ENCODE measurements at regions not wholly inside any gene's neighbourhood (a gene's known extent, or its start where the extent isn't known, plus 50 kb on each side); places are given as distances from the start of the nearest gene placed in this dataset.

DNA sequence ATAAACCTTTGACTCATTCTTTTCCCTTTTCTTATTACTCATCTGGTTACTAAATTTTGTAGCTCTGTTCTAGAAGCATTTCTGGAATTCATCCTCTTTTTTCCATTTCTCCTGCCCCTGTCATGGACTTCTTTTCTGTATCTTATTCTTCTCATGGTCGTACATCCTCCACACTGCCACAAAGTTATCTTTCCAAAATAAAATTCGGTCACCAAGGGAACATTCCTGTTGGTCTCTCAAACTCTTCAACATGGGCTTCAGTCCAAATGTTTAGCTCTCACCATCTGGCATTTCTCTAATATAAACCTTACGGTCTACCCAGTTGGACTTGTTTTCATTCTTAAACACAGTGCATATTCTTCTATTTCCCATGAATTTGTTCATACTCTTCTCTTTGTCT is 428.8 kb upstream of the ID4 start:
- no peak overlapping the region for H3K56ac ChIP-seq (ENCODE audit: extremely low read depth, insufficient read depth, low read length)
- H4K20me1 ChIP-seq (ENCODE audit: insufficient read depth, low read length), result no peaks in the 10 kb centered on the region
- peaks cover 4% of the 10 kb centered on the region for H3K9me3 ChIP-seq (ENCODE audit: control insufficient read depth, insufficient read depth, low read length)
- no peak overlapping the region for H3K4me3 ChIP-seq (ENCODE audit: insufficient read depth, low read depth, low read length)
- H2AK5ac ChIP-seq (ENCODE audit: low read depth, low read length), result no peak overlapping the region
- intact Hi-C loops (cut with micrococcal nuclease), result no loop called here
- 15% methylated on average over 3 of the region's 3 CpGs; no CpG with 5 or more reads in 1 of the 2 experiments for WGBS, 2 experiments (ENCODE audit: extremely low coverage in 2 of 2, insufficient read length in 1 of 2)
- H3K4me2 ChIP-seq (ENCODE audit: low read depth, low read length), result no peak overlapping the region
- H3K27ac ChIP-seq (ENCODE audit: insufficient read depth, low read length), result no peak overlapping the region
- H2BK15ac ChIP-seq (ENCODE audit: low read depth, low read length), result no peak overlapping the region
- ChIA-PET POLR2A (ENCODE audit: unreplicated experiment) (no interaction called here), CTCF (no interaction called here)
- H3K9me1 ChIP-seq (ENCODE audit: insufficient read depth, low read length), result no peaks in the 10 kb centered on the region
- H4K5ac ChIP-seq (ENCODE audit: low read depth, low read length), result no peak overlapping the region
- no peak overlapping the region for H2BK20ac ChIP-seq (ENCODE audit: low read depth, low read length)
- H3K18ac ChIP-seq (ENCODE audit: low read depth, low read length), result no peak overlapping the region
- H3K9ac ChIP-seq (ENCODE audit: low read depth, low read length), result no peak overlapping the region
- no peaks in the 10 kb centered on the region for H3K79me1 ChIP-seq (ENCODE audit: low read depth in 1 of 2, low read length in 2 of 2)
- H3K23ac ChIP-seq (ENCODE audit: low read depth, low read length), result no peak overlapping the region
- H2BK5ac ChIP-seq (ENCODE audit: low read depth, low read length, poor library complexity, severe bottlenecking), result no peak overlapping the region
- no peak for ATAC-seq (ENCODE audit: low read depth)
- H3K27me3 ChIP-seq (ENCODE audit: control insufficient read depth, insufficient read depth, low read length), result no peaks in the 10 kb centered on the region
- dilution Hi-C loops (cut with HindIII; ENCODE audit: low sequenced_read_pairs, unreplicated experiment), result no loop called here
- no peak overlapping the region for H2BK120ac ChIP-seq (ENCODE audit: low read depth, low read length)
- no peaks in the 10 kb centered on the region for H3K36me3 ChIP-seq (ENCODE audit: control insufficient read depth, insufficient read depth, low read length)
- TF ChIP-seq RFX5 (IDR thresholded peaks at IDR 0.05; ENCODE audit: low read depth, low read length), result no peak
- TF ChIP-seq RAD21 (IDR thresholded peaks at IDR 0.05; ENCODE audit: low read length), result no peak
- TF ChIP-seq POLR2A (IDR thresholded peaks at IDR 0.05; ENCODE audit: low read depth, low read length), result no peak
- TF ChIP-seq NFE2L2 (IDR thresholded peaks at IDR 0.05; ENCODE audit: low read depth, low read length), result no peak
- TF ChIP-seq, protein P1, sequence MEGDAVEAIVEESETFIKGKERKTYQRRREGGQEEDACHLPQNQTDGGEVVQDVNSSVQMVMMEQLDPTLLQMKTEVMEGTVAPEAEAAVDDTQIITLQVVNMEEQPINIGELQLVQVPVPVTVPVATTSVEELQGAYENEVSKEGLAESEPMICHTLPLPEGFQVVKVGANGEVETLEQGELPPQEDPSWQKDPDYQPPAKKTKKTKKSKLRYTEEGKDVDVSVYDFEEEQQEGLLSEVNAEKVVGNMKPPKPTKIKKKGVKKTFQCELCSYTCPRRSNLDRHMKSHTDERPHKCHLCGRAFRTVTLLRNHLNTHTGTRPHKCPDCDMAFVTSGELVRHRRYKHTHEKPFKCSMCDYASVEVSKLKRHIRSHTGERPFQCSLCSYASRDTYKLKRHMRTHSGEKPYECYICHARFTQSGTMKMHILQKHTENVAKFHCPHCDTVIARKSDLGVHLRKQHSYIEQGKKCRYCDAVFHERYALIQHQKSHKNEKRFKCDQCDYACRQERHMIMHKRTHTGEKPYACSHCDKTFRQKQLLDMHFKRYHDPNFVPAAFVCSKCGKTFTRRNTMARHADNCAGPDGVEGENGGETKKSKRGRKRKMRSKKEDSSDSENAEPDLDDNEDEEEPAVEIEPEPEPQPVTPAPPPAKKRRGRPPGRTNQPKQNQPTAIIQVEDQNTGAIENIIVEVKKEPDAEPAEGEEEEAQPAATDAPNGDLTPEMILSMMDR (conservative IDR thresholded peaks at IDR 0.05; ENCODE audit: low read depth, low read length), result no peak
- no peak for TF ChIP-seq MAFK (IDR thresholded peaks at IDR 0.05; ENCODE audit: low read depth, low read length)
- TF ChIP-seq BHLHE40 (IDR thresholded peaks at IDR 0.05; ENCODE audit: low read depth, low read length), result no peak
- TF ChIP-seq FOS (IDR thresholded peaks at IDR 0.05; ENCODE audit: low read depth, low read length), result no peak
- no peak for TF ChIP-seq RCOR1 (IDR thresholded peaks at IDR 0.05; ENCODE audit: insufficient replicate concordance, low read length)
- no peak for TF ChIP-seq CEBPB (IDR thresholded peaks at IDR 0.05; ENCODE audit: low read depth, low read length)
- no peak for TF ChIP-seq MAZ (IDR thresholded peaks at IDR 0.05; ENCODE audit: borderline replicate concordance, low read depth, low read length)
- TF ChIP-seq MXI1 (IDR thresholded peaks at IDR 0.05; ENCODE audit: borderline replicate concordance, low read depth, low read length), result no peak
- TF ChIP-seq, protein P2, sequence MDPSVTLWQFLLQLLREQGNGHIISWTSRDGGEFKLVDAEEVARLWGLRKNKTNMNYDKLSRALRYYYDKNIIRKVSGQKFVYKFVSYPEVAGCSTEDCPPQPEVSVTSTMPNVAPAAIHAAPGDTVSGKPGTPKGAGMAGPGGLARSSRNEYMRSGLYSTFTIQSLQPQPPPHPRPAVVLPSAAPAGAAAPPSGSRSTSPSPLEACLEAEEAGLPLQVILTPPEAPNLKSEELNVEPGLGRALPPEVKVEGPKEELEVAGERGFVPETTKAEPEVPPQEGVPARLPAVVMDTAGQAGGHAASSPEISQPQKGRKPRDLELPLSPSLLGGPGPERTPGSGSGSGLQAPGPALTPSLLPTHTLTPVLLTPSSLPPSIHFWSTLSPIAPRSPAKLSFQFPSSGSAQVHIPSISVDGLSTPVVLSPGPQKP (IDR thresholded peaks at IDR 0.05; ENCODE audit: borderline replicate concordance, low read depth, low read length), result no peak
- no peak for TF ChIP-seq CHD1 (IDR thresholded peaks at IDR 0.05; ENCODE audit: low read depth, low read length)
- no peak for TF ChIP-seq SMC3 (IDR thresholded peaks at IDR 0.05; ENCODE audit: low read depth, low read length)
- TF ChIP-seq, protein P3, sequence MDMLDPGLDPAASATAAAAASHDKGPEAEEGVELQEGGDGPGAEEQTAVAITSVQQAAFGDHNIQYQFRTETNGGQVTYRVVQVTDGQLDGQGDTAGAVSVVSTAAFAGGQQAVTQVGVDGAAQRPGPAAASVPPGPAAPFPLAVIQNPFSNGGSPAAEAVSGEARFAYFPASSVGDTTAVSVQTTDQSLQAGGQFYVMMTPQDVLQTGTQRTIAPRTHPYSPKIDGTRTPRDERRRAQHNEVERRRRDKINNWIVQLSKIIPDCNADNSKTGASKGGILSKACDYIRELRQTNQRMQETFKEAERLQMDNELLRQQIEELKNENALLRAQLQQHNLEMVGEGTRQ (IDR thresholded peaks at IDR 0.05; ENCODE audit: low read depth, low read length), result no peak
- H3K4me1 ChIP-seq (ENCODE audit: control insufficient read depth, insufficient read depth, low read length), result no peaks in the 10 kb centered on the region
- BruUV-seq (replicated peaks), result no TSS peak
- no peak overlapping the region for H3K4ac ChIP-seq (ENCODE audit: low read depth, low read length)
- in situ Hi-C loops (cut with MboI; ENCODE audit: low sequenced_read_pairs), result no loop called here
- no peak overlapping the region for H2AFZ ChIP-seq (replicated peaks; ENCODE audit: low read length, poor library complexity)
- no peak overlapping the region for H4K8ac ChIP-seq (ENCODE audit: low read depth in 2 of 2, low read length in 2 of 2)
- no peak overlapping the region for H2AK9ac ChIP-seq (replicated peaks; ENCODE audit: low read depth, low read length, poor library complexity)
- H3K14ac ChIP-seq (replicated peaks; ENCODE audit: low read depth, low read length), result no peak overlapping the region
- H4K91ac ChIP-seq (ENCODE audit: insufficient read depth, low read depth, low read length), result no peak overlapping the region
- no peak for DNase-seq

Data from IMR-90 (cell line).